Sigmoid colon (tissue), 4 donors: ENCODE measurements at regions not wholly inside any gene's neighbourhood (a gene's known extent, or its start where the extent isn't known, plus 50 kb on each side); places are given as distances from the start of the nearest gene placed in this dataset.

ENCODE experiments used
- POLR2A ChIP-seq, 2 donors: fragments of 450-650 bp; IDR thresholded peaks; one replicate each; pipeline ENCODE4 v1.6.1; 2016; ENCODE audit warnings: antibody characterized with exemption in 2 of 2, mild to moderate bottlenecking in 2 of 2, moderate library complexity in 2 of 2
- POLR2AphosphoS5 ChIP-seq, 4 donors: sonication (generic); formaldehyde crosslinking; IDR thresholded peaks; one replicate each; pipeline ENCODE4 v1.6.1; 2017; ENCODE audit warnings: antibody characterized with exemption in 4 of 4
- TF ChIP-seq, protein P1 (sequence below), 4 experiments: fragments of 450-650 bp in 3 of 4; fragments of 200-600 bp in 1 of 4; IDR thresholded peaks; one replicate each; pipeline ENCODE4 v1.5.1; 2016 to 2019; ENCODE audit warnings: antibody characterized with exemption in 4 of 4, mild to moderate bottlenecking in 3 of 4, moderate library complexity in 2 of 4

- TF ChIP-seq, protein P1, sequence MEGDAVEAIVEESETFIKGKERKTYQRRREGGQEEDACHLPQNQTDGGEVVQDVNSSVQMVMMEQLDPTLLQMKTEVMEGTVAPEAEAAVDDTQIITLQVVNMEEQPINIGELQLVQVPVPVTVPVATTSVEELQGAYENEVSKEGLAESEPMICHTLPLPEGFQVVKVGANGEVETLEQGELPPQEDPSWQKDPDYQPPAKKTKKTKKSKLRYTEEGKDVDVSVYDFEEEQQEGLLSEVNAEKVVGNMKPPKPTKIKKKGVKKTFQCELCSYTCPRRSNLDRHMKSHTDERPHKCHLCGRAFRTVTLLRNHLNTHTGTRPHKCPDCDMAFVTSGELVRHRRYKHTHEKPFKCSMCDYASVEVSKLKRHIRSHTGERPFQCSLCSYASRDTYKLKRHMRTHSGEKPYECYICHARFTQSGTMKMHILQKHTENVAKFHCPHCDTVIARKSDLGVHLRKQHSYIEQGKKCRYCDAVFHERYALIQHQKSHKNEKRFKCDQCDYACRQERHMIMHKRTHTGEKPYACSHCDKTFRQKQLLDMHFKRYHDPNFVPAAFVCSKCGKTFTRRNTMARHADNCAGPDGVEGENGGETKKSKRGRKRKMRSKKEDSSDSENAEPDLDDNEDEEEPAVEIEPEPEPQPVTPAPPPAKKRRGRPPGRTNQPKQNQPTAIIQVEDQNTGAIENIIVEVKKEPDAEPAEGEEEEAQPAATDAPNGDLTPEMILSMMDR (IDR thresholded peaks at IDR 0.05), result no peak
- TF ChIP-seq POLR2A (IDR thresholded peaks at IDR 0.05) (no peak), POLR2AphosphoS5 (IDR thresholded peaks at IDR 0.05) (no peak)
Measured at GRCh38 chr14:98062083-98062482, 1209.9 kb downstream of the BCL11B start.
